Tibial nerve (tissue), 4 donors: ENCODE measurements at regions not wholly inside any gene's neighbourhood (a gene's known extent, or its start where the extent isn't known, plus 50 kb on each side); places are given as distances from the start of the nearest gene placed in this dataset.
A peak's percentile ranks its signal among the peaks of the same experiment; 100 is the strongest.

Source experiments
- DNase-seq, 2 donors: peaks; one replicate each; pipeline ENCODE4 v3.0.0-alpha.2; 2019; ENCODE audit warnings: low spot score in 2 of 2
- H3K27ac ChIP-seq, 4 donors: fragments of 200-600 bp; sonication (generic) in 3 of 4; one replicate each; pipeline ENCODE4 v1.5.1; 2017 to 2019; ENCODE audit warnings: mild to moderate bottlenecking in 1 of 4
- H3K27me3 ChIP-seq, 2 donors: fragments of 200-600 bp; sonication (generic) in 1 of 2; one replicate each; pipeline versions ENCODE4 v1.5.1 to v1.6.0; 2017 to 2019
- H3K36me3 ChIP-seq, 3 donors: fragments of 200-600 bp; sonication (generic); one replicate each; pipeline ENCODE4 v1.5.1; 2018 to 2019
- H3K4me1 ChIP-seq, 4 donors: fragments of 200-600 bp; sonication (generic) in 3 of 4; one replicate each; pipeline ENCODE4 v1.5.1; 2017 to 2019
- H3K4me3 ChIP-seq, 4 donors: fragments of 200-600 bp; sonication (generic) in 3 of 4; one replicate each; pipeline ENCODE4 v1.5.1; 2017 to 2019; ENCODE audit warnings: mild to moderate bottlenecking in 1 of 4, moderate library complexity in 1 of 4
- H3K9me3 ChIP-seq, 4 donors: fragments of 200-600 bp; sonication (generic) in 3 of 4; one replicate each; pipeline ENCODE4 v1.5.1; 2017 to 2019
- CTCF ChIP-seq, 5 experiments: fragments of 200-600 bp in 3 of 5; fragments of 450-650 bp in 2 of 5; sonication (generic) in 3 of 5; IDR thresholded peaks; one replicate each; pipeline ENCODE4 v1.5.1; 2016 to 2019; ENCODE audit warnings: antibody characterized with exemption in 5 of 5, mild to moderate bottlenecking in 3 of 5, moderate library complexity in 2 of 5
- EP300 ChIP-seq, 2 donors: sonication (generic); formaldehyde crosslinking; IDR thresholded peaks; one replicate each; pipeline ENCODE4 v1.6.1; 2017; ENCODE audit warnings: antibody characterized with exemption in 2 of 2, mild to moderate bottlenecking in 1 of 2
- POLR2A ChIP-seq, 2 donors: fragments of 450-650 bp; IDR thresholded peaks; one replicate each; pipeline ENCODE4 v1.6.1; 2017; ENCODE audit warnings: antibody characterized with exemption in 2 of 2, mild to moderate bottlenecking in 2 of 2, moderate library complexity in 2 of 2
- WGBS, 2 donors: methylation state at CpG; one replicate each; pipeline ENCODE4 v1.1.5; 2018; 5-methylcytosine and 5-hydroxymethylcytosine counted together

- Histone ChIP-seq H3K36me3 (no peaks in the 10 kb centered on the region), H3K27me3 (no peaks in the 10 kb centered on the region), H3K4me1 (no peaks in the 10 kb centered on the region), H3K27ac (no peak overlapping the region), H3K9me3 (peaks cover 0 to 7% (median 0%) of the 10 kb centered on the region in 4 donors), H3K4me3 (no peak overlapping the region)
- TF ChIP-seq EP300 (IDR thresholded peaks at IDR 0.05): no peak
- TF ChIP-seq POLR2A (IDR thresholded peaks at IDR 0.05): no peak
- TF ChIP-seq CTCF (IDR thresholded peaks at IDR 0.05): no peak
- no peak for DNase-seq
- 79 to 88% methylated on average over 1 of the region's 1 CpG for WGBS, 2 donors
Measured at GRCh38 chr9:22316645-22317044, 130.0 kb upstream of the DMRTA1 start.

GRCh38 chr9:22331533-22331932 is 115.1 kb upstream of the DMRTA1 start:
- Histone ChIP-seq H3K9me3 (no peaks in the 10 kb centered on the region), H3K4me1 (no peaks in the 10 kb centered on the region), H3K27me3 (no peaks in the 10 kb centered on the region), H3K4me3 (no peak overlapping the region), H3K27ac (no peak overlapping the region), H3K36me3 (no peaks in the 10 kb centered on the region)
- no peak for DNase-seq
- TF ChIP-seq CTCF (IDR thresholded peaks at IDR 0.05): no peak
- TF ChIP-seq POLR2A (IDR thresholded peaks at IDR 0.05): no peak
- TF ChIP-seq EP300 (IDR thresholded peaks at IDR 0.05): no peak

- H3K4me3 ChIP-seq: no peak overlapping the region
- H3K36me3 ChIP-seq: no peaks in the 10 kb centered on the region
- no peaks in the 10 kb centered on the region for H3K27me3 ChIP-seq
- H3K9me3 ChIP-seq: no peaks in the 10 kb centered on the region
- H3K27ac ChIP-seq: no peak overlapping the region
- 35 to 58% methylated on average over 1 of the region's 1 CpG for WGBS, 2 donors
- H3K4me1 ChIP-seq: no peaks in the 10 kb centered on the region
- TF ChIP-seq CTCF (IDR thresholded peaks at IDR 0.05) (no peak), POLR2A (IDR thresholded peaks at IDR 0.05) (no peak), EP300 (IDR thresholded peaks at IDR 0.05) (no peak)
- DNase-seq: no peak
Measured at GRCh38 chr9:22332202-22332601, 114.4 kb upstream of the DMRTA1 start.

- no peaks in the 10 kb centered on the region for H3K9me3 ChIP-seq
- H3K4me3 ChIP-seq: no peak overlapping the region
- no peak overlapping the region for H3K27ac ChIP-seq
- peaks cover 0 to 2% (median 0%) of the 10 kb centered on the region in 4 donors for H3K4me1 ChIP-seq
- 52 to 56% methylated on average over 1 of the region's 1 CpG for WGBS, 2 donors
- TF ChIP-seq EP300 (IDR thresholded peaks at IDR 0.05) (no peak), POLR2A (IDR thresholded peaks at IDR 0.05) (no peak), CTCF (IDR thresholded peaks at IDR 0.05) (no peak)
- DNase-seq: no peak
- H3K27me3 ChIP-seq: no peaks in the 10 kb centered on the region
- H3K36me3 ChIP-seq: no peaks in the 10 kb centered on the region
Measured at GRCh38 chr9:22337261-22337660, 109.4 kb upstream of the DMRTA1 start.

- no peak for TF ChIP-seq EP300 (IDR thresholded peaks at IDR 0.05)
- no peak for TF ChIP-seq CTCF (IDR thresholded peaks at IDR 0.05)
- TF ChIP-seq POLR2A (IDR thresholded peaks at IDR 0.05): no peak
- H3K27ac ChIP-seq: no peak overlapping the region
- no peaks in the 10 kb centered on the region for H3K36me3 ChIP-seq
- H3K9me3 ChIP-seq: no peaks in the 10 kb centered on the region
- peak in 1 of 2 donors; percentile 7 for DNase-seq
- H3K4me1 ChIP-seq: peaks cover 0 to 4% (median 0%) of the 10 kb centered on the region in 4 donors
- H3K27me3 ChIP-seq: no peaks in the 10 kb centered on the region
- H3K4me3 ChIP-seq: no peak overlapping the region
- 18 to 21% methylated on average over 3 of the region's 3 CpGs for WGBS, 2 donors
Measured at GRCh38 chr9:22342491-22343217, 104.0 kb upstream of the DMRTA1 start.
